Lower leg skin (tissue), 3 donors: ENCODE measurements at regions not wholly inside any gene's neighbourhood (a gene's known extent, or its start where the extent isn't known, plus 50 kb on each side); places are given as distances from the start of the nearest gene placed in this dataset.

Experiments
- POLR2A ChIP-seq, 2 donors: fragments of 450-650 bp; IDR thresholded peaks; one replicate each; pipeline ENCODE4 v1.6.1; 2016 to 2017; ENCODE audit warnings: antibody characterized with exemption in 2 of 2, mild to moderate bottlenecking in 1 of 2, moderate library complexity in 1 of 2
- TF ChIP-seq, protein P1 (sequence below), 3 donors: fragments of 450-650 bp; IDR thresholded peaks; one replicate each; pipeline ENCODE4 v1.5.1; 2016; ENCODE audit warnings: antibody characterized with exemption in 3 of 3, mild to moderate bottlenecking in 3 of 3, moderate library complexity in 2 of 3

- TF ChIP-seq, protein P1, sequence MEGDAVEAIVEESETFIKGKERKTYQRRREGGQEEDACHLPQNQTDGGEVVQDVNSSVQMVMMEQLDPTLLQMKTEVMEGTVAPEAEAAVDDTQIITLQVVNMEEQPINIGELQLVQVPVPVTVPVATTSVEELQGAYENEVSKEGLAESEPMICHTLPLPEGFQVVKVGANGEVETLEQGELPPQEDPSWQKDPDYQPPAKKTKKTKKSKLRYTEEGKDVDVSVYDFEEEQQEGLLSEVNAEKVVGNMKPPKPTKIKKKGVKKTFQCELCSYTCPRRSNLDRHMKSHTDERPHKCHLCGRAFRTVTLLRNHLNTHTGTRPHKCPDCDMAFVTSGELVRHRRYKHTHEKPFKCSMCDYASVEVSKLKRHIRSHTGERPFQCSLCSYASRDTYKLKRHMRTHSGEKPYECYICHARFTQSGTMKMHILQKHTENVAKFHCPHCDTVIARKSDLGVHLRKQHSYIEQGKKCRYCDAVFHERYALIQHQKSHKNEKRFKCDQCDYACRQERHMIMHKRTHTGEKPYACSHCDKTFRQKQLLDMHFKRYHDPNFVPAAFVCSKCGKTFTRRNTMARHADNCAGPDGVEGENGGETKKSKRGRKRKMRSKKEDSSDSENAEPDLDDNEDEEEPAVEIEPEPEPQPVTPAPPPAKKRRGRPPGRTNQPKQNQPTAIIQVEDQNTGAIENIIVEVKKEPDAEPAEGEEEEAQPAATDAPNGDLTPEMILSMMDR (IDR thresholded peaks at IDR 0.05): no peak
- TF ChIP-seq POLR2A (IDR thresholded peaks at IDR 0.05): no peak
These were observed 87.3 kb downstream of the ERCC5 start for GRCh38 chr13:102933122-102933521.
